Activated CD4-positive, alpha-beta T cell treated with anti-CD3 and anti-CD28 coated beads, Interleukin-2, amount 50 U/mL, for 48 hours (primary cell): ENCODE measurements at regions not wholly inside any gene's neighbourhood (a gene's known extent, or its start where the extent isn't known, plus 50 kb on each side); places are given as distances from the start of the nearest gene placed in this dataset.
A peak's percentile ranks its signal among the peaks of the same experiment; 100 is the strongest.

Experiments
- DNase-seq, 2 experiments: peaks; one replicate each; pipeline ENCODE4 v3.0.0-alpha.2; 2020

DNA sequence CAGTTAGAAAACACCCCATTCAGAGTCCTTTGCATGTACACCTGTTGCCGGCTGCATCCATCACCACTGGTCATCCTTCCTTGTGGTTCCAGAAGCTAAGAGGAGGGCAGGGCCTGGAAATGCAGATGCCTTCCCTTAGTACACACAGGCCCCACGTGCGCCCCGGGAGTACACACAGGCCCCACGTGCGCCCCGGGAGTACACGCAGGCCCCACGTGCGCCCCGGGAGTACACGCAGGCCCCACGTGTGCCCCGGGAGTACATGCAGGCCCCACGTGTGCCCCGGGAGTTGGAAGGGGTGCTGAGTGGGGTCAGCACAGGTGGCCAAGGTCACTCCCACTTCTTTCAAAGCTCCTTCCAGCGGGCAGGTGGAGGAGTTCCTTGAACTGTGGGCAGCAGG lies 1141.9 kb downstream of the BRD1 start:
- no peak for DNase-seq

DNA sequence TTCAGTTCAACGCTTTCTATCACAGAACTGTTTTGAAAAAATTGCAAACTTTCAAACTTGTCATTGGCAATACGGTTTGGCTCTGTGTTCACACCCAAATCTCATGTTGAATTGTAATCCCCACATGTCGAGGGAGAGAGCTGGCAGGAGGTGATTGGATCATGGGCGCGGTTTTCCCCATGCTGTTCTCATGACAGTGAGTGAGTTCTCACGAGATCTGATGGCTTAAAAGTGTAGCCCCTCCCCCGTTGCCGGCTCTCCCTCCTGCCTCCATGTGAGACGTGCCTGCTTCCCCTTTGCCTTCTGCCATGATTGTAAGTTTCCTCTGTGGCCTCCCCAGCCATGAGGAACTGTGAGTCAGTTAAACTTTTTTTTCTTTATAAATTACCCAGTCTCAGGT lies 1144.0 kb downstream of the BRD1 start:
- no peak for DNase-seq

DNA sequence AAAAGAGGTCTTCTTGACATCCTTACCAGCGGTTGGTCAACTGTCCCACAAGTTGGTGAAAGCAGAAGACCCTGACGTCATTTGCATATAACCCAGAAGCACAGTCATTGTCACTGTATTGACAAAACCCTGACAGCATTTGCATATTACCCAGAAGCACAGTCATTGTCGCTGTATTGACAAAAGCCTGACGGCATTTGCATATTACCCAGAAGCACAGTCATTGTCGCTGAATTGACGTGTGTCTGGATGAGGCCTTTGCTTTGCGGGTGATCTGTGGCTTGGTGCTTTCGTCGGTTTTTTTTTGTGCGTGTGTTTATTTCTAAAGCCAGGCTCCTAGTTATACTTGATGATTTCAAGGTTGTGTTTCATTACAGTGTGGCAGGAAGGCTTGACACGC lies 1145.2 kb downstream of the BRD1 start:
- no peak for DNase-seq

DNA sequence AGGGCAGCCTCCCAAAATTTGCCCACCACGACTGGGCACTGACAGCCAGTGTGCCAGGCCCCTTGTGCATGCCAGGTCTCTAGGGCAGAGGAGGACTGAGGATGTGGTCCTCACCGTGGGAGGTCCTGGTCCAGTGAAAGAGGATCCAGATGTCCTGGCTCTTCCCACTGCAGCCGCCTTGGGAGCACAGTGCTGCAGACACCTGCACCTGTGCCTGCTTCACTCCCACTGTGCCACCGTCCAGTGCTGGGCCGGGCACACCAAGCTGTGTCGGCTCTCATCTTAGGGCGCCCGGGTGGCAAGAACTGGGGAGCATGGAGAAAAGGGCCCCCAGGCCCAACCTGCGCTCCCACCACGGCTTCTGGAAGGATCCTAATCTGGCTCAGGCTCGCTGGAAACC lies 1147.1 kb downstream of the BRD1 start:
- DNase-seq = no peak

DNA sequence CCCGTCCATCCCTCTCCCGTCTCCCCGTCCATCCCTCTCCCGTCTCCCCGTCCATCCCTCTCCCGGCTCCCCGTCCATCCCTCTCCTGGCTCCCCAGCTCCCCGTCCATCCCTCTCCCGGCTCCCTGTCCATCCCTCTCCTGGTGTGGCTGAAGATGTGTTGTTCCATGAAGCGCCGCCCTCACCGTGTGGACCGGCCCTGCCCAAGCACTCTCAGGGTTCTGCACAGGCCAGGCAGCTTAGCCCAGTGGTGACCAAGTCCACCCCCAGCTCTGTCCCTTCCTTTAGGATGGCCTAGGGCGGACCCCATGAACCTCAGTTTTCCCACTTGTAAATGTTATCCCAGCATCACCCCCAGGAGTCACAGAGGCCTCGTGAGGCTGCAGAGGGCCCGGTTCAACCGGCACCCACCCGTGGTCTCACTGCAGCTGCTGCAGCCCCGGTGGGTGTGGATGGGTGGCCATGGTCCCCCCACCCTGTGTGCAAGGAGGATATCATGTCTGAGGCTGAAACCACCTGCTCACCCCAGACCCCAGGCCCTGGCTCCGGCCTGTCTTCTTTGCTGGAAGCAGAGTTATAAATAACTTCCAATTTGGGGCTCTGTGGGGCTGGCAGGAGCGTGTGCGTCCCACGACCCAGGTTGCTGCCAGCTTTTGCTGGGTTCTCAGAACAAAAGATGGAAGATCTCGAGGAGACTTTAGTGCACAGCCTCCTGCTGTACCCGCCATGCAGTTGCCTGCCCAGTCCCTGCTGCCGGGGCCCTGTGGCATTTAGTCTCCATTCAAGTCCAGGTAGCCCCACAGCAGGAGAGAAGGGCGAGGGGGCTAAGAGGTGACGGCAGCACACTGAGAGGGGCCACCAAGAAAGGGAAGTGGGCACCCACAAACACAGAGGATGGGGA lies 1147.8 kb downstream of the BRD1 start:
- DNase-seq = no peak

DNA sequence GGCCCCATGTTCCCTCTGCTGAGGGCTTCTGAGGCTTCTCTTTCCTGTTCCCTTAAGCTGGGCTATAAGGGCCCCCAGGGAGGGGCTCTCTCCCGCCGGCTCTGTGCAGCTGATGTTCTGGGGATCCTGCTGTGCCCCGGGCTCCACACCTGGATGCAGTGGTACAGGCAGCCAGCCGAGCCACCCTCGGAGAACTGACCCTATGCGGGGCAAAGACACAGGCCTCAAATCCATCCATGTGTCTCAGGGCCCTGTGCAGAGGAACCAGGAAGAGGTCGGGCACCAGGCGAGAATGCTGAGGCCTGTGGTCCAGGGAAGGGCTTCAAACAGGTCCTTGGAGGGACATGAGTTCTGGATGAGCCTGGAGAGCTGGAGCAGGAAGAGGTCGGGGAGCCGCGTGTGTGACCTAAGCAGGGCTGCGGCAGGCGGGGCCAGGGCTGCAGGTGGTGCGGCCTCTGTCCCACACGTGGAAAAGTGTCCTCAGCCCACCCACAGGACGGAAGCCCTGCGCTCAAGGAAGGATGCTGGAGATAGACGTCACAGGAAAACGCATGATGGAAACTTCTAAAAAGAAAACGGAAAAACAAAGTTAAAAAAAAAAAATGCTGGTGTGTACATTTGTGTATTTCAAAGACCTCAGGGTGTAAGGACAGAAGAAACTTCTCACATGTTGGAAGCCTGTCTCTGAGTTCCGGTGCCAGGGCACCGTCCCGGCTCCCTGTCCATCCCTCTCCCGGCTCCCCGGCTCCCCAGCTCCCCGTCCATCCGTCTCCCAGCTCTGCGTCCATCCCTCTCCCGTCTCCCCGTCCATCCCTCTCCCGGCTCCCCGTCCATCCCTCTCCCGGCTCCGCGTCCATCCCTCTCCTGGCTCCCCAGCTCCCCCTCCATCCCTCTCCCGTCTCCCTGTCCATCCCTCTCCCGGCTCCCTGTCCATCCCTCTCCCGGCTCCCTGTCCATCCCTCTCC lies 1149.2 kb downstream of the BRD1 start:
- no peak for DNase-seq

DNA sequence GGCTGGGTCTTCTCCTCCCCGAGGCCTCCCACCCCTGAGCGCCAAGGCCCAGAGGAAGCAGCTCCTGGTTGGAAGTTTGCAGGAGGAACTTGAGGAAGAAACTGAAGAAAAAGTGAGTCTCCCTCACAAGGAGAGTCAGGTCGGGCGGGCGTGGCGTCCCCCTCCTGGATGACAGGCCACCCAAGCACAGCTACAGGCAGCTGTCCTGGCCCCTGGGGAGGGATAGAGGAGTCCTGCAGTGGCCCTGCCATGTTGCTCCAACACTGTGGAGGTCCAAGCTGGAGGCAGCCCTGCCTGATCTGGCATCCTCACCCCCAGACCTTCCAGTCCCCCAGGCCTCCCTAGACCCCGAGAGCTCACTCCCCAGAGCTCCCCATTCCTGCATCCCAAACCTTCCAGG lies 1150.1 kb downstream of the BRD1 start:
- DNase-seq = no peak

DNA sequence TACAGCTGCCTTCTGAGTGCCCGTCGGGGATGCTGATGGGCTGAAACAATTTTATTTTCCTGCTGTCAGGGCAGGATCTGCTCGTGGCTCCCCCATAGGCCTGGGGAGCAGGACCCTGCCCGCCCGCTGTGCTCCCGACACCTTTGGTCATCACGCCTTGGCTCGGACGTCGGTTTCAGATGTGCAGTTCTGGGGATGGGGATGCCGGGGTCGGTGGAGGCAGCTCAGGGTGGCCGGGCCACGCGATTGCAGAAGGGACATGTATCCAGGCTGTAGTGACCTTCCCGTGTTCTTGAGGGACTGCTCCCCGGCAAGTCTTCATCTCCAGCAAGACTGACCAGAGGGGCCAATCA lies 1150.5 kb downstream of the BRD1 start:
- DNase-seq = no peak

DNA sequence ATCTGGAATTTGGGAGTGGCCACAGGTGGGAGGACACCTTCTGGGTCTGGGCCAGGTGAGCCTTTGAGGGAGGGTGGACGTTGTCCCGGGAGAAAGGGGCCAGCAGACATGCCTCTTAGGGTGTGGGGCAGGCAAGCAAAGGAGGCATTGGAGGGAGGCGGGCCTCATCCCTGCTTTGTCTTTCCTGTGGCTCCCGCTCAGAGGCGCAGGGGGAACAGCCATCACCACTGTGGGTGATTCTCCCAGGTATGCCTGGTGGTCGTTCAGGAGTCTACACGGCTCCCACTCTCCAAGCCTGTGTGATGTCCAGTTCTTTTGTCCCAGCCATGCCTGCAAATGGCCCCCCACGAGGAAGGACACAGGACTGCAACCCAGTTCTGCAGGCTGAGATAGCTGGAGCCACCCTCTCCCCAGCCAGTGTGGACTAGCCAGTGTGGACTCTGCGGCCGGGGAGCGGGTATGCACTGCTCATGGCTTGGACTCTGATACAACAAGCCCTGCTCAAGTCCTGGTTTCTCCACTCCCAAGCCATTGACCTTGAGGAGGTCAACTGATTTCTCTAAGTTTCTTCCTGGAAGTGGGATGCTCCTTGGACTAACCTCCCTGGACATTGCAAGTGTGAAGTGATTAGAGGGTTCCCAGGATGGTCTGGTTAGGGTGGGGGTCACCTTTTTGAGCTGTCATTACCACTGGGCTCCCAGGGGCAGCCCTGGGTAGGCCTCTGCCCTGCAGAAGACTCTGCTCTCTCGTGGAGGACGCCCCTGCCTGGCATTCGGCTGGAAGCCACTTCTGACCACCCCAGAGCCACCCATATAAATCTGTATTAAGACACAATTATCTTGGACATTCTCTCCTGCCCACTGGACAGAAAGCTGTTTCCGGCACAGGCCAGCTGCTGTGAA lies 1151.2 kb downstream of the BRD1 start:
- DNase-seq = no peak

DNA sequence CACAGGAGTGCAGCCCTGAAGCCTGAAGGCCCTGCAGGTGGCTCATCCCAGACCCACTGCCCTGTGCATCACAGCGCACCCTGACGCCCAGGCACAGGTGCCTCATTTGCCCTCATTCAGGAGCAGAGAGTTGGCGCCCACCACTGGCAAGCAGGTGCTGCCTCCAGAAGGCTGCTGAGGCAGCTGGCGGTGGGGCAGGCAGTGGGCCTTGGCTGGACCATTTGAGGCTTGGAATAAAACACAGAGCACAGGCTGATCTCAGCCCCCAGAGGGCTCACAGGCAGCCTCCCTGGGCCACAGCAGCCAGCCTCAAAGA lies 1151.9 kb downstream of the BRD1 start:
- no peak for DNase-seq

DNA sequence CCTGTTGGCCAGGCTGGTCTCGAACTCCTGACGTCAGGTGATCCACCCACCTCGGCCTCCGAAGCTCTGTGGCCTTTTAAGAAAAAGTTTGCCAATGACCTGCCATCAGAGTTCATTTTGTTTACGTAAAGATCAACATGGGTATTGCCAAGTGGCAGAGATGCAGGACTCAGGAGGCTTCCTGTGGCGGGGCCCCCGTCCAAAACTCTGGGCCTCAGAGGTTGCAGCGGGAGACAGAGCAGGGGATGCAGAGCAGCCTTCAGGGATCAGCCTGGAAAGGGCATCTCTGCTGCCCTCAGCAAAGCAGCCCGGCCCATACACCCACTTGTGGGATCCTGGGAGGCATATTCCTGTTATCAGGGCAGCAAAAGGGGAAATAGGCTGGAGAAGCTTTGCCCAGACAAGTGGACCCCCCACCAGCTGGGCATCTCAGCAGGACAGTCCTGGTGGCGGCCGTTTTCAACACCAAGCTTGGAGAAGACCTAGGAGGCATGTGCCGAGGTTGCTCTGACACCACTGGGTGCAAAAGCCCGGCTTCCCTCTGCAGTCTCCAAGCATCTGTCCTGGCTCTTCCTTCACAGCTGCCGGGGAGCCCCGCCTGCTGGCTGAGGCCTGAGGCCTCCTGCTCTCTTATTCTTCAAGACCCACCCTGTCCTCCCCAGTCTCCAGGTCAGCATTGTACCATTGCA lies 1152.4 kb downstream of the BRD1 start:
- no peak for DNase-seq

DNA sequence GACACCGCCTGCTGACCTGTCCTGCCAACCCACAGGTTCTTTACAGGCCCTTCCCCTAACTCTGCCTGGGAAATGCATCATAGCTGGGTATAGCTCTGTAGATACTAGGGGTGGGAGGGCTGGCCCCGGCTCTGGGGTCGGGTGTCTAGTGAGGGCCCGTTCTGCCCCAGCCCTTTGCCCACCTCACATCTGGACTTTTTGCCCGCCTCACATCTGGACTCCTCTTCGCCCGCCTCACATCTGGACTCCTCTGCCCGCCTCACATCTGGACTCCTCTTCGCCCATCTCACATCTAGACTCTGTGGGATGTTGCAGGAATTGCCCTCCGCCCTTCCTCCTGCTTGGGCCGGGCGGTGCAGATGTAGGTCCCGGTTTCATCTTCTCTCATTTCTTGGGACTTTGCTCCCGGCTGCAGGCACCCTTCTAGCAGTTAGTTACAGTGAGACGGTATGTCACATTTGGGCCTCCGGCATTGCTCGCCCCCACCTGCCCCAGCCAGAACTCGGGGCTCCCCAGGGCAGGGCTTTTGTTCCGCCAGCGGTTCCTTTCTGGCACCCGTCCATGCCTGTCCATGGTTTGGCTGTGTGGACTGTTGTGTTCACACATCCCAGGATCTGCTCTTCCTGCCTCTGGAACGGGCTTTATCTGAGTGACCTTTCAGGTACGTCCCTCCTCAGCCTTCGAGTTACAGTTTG lies 1153.7 kb downstream of the BRD1 start:
- no peak for DNase-seq

DNA sequence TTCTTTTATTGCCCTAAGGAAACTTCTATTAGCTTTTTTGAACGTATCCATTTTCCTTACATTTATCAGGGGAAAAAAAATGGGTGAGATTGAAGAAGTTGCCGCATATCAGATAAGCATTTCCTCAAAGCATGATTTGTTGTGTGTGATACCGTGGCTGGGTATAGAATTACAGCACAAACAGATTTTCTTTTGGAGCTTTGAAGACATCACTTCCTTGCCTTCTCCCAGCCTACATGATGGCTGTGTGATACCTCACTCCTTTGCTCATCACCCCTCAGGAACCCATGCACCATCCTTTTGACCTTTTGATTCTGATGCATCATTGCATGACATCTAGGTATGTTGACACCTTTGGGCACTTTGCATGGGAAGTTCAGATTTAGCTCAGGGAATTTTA lies 1155.3 kb downstream of the BRD1 start:
- DNase-seq = no peak

DNA sequence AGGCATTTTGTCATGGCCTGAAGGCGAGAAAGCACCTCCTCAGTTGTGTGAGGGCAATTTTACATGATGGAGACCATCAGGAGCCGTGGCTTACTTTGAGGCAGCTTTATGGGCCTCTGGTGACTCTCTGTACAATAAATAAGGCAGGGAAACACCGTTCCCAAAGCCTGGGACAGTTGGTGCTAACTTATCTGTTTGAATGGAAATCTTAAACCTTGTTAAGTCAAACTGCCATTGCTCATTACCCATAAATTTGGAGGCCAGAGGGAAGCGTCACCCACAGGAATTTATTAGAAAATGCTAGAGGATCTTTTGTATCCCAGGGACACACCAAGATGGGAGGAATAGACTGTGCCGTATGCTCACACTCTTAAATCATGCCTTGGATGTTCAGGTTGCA lies 1156.9 kb downstream of the BRD1 start:
- no peak for DNase-seq

DNA sequence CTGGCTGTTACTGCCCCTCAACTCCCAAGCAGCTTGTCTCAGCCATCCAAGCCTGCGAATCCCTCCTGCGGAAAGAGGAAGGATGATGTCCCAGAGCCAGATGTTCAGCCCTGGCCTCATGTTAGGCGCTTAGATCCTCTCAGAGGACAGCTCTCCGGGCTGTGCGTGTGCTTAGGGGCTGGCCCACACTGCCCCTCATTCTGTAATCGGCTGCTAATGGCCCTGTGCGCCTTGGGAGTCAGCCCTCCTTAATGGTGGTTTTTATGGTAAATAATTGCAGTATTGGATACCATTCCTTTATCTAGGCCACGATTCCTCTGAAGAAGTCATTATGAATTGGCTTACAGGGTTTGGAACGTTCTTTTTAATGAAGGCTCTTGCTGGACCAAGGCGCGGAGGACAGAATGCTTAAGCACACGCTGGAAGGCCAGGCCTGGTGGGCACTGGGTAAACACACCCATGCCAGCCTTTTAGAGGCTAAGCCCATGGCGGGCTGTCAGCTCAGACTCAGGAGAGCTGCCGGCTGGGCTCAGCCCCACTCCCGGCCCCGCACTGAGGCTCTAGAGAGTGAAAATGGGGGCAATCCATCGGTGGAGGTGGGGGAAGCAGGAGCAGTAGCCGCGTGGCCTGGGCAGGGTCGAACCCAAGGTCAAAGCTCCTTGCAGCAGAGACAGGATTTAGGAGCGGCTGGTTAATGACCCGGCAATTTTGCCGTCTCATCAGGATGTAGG lies 1157.5 kb downstream of the BRD1 start:
- no peak for DNase-seq

DNA sequence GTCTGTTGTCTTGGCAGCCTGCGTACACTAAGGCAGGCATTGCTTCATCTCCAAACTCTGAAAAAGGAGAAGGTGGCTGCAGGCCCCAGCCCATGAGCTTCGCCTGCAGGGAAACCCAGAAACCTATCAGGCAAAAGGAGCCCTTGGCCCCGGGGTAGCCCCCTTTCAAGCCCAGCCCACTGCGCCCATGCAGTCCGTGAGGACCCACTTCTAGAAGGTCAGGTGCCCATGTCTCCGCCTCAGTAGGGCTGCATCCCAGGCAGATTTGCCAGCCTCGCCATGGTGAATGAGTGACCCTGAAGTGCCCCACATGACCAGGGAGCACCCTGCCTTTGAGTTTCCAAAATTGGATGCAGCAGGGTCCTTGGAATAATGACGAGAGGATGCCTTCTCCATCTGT lies 1158.4 kb downstream of the BRD1 start:
- DNase-seq = no peak

DNA sequence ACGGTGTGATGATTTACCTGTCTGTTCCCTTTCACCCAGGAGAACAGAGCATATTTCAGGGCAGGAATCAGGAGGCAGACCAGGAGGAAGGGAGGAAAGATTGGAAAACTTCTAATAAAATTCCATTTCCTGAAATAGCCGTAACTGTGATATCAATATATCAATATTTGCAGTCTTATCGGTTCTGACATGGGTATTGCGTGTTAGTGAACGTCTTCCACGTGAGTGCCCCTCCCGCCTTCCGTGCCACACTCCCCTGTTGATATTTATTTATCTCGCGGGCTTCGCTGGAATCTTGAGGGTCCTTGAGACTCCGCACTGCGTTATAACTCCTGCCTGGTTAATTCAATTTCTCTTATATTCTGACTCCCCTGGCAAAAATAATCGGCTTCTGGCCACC lies 1160.4 kb downstream of the BRD1 start:
- DNase-seq = no peak

DNA sequence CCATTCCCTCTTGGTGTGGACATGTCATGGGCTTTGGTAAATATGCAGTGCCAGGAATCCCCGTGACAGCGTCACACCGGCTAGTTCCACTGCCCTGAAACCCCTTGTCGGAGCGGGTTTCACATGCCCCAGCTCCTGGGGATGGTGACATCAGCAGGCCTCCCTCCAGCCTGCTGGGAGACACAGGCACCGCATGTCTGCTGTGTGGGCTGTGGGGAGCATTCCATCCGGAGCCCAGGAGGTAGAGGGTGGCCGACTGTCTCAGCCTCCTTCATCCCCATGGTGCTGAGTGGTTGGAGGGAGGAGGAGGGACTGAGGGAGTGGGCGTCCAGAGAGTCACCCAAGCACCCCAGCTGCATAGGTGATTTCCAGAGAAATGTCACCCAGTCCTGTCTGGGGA lies 1161.1 kb downstream of the BRD1 start:
- no peak for DNase-seq

DNA sequence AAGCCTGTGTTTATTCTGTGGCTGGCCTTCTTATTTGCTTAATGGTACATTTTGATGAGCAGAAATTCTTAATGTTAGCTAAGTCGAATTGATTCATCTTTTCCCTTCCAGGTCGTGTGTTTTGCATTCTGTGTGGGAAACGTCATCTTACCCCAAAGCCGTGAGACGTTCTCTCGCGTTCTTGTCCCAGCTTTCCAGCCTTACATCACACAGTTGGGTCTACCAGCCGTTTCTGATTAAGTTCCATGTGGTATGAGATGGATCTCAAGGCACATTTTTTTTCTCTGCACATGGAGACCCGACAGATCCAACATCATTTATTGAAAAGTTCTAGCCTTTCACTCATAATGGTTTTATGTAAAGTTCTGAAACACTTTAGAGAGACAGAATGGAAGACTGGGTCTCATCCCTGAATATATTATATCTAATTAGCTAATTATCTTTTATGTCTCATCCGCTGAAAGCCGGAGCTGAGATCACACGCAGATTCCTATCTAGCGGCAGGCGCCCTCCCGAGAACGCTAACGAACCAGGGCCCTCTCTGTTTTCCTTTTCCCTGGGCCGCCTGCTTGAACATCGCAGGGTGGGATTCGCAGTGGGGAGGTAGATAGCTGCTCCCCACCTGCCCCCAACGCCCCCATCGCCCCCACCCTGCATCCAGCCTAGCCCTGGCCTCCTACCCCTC lies 1162.2 kb downstream of the BRD1 start:
- no peak for DNase-seq

DNA sequence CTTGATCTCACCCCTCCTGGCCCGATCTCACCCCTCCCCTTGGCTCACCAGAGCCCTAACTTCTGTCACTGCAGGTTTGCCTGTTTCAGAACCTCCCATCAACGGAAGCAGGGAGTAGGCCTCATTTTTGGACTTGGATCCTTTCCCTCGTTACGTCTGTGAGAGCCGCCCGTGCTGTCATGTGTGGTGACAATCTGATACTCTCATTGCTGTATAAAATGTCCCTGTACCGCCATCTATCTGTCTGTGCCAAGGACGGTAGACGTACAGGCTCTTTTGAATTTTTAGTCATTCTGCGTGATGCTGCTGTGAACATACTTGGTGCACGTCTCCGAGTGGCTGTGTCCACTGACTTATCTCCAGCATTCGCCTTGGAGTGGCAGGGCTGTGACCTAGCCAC lies 1163.1 kb downstream of the BRD1 start:
- no peak for DNase-seq

DNA sequence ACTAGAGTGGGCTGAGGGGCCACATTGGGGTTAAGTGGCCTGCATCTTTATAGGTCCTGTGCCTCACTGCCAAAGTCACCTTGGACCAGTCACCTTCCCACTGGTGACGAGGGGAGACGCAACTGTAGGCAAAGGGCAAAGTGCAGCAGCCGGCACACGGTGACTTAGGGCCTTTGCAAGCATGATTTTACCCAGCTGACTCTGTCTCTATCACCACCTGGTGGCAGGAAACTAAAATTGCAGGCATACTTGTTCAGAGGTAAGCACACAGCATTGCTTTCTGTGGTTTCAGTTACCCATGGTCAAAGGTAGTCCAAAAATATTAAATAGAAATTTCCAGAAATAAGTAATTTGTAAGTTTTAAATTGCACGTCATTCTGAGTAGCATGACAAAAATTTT lies 1164.4 kb downstream of the BRD1 start:
- DNase-seq = peak in 1 of 2 experiments; percentile 10
